ENCODE measurements at regions not wholly inside any gene's neighbourhood (a gene's known extent, or its start where the extent isn't known, plus 50 kb on each side); places are given as distances from the start of the nearest gene placed in this dataset.

GRCh38 chr3:59163953-59164352 lies 114.1 kb upstream of the CFAP20DC start:
- Histone ChIP-seq H3K27ac (ENCODE audit: insufficient read depth, low read length, poor library complexity, severe bottlenecking) (no peak overlapping the region), H3K4me3 (ENCODE audit: insufficient read depth, low read depth, low read length, poor library complexity, severe bottlenecking) (no peak overlapping the region), H3K36me3 (ENCODE audit: control insufficient read depth, insufficient read depth, low read length) (no peaks in the 10 kb centered on the region), H3K9me3 (ENCODE audit: control insufficient read depth, low read length) (no peaks in the 10 kb centered on the region), H3K27me3 (replicated peaks; ENCODE audit: control insufficient read depth, insufficient read depth, low read length, poor library complexity, severe bottlenecking) (no peaks in the 10 kb centered on the region), H3K4me1 (ENCODE audit: control insufficient read depth, insufficient read depth, low read length, poor library complexity, severe bottlenecking) (no peaks in the 10 kb centered on the region)
- DNase-seq, result no peak

GRCh38 chr3:59161048-59161447 lies 111.2 kb upstream of the CFAP20DC start:
- Histone ChIP-seq H3K36me3 (ENCODE audit: control insufficient read depth, insufficient read depth, low read length) (no peaks in the 10 kb centered on the region), H3K4me3 (ENCODE audit: insufficient read depth, low read depth, low read length, poor library complexity, severe bottlenecking) (no peak overlapping the region), H3K27ac (ENCODE audit: insufficient read depth, low read length, poor library complexity, severe bottlenecking) (no peak overlapping the region), H3K27me3 (replicated peaks; ENCODE audit: control insufficient read depth, insufficient read depth, low read length, poor library complexity, severe bottlenecking) (no peaks in the 10 kb centered on the region), H3K9me3 (ENCODE audit: control insufficient read depth, low read length) (no peaks in the 10 kb centered on the region), H3K4me1 (ENCODE audit: control insufficient read depth, insufficient read depth, low read length, poor library complexity, severe bottlenecking) (no peaks in the 10 kb centered on the region)
- no peak for DNase-seq

GRCh38 chr3:59160133-59160746 lies 110.4 kb upstream of the CFAP20DC start:
- H3K9me3 ChIP-seq (ENCODE audit: control insufficient read depth, low read length), result no peaks in the 10 kb centered on the region
- H3K36me3 ChIP-seq (ENCODE audit: control insufficient read depth, insufficient read depth, low read length), result no peaks in the 10 kb centered on the region
- DNase-seq, result no peak
- no peaks in the 10 kb centered on the region for H3K4me1 ChIP-seq (ENCODE audit: control insufficient read depth, insufficient read depth, low read length, poor library complexity, severe bottlenecking)
- no peak overlapping the region for H3K27ac ChIP-seq (ENCODE audit: insufficient read depth, low read length, poor library complexity, severe bottlenecking)
- H3K4me3 ChIP-seq (ENCODE audit: insufficient read depth, low read depth, low read length, poor library complexity, severe bottlenecking), result no peak overlapping the region
- H3K27me3 ChIP-seq (replicated peaks; ENCODE audit: control insufficient read depth, insufficient read depth, low read length, poor library complexity, severe bottlenecking), result no peaks in the 10 kb centered on the region

DNA sequence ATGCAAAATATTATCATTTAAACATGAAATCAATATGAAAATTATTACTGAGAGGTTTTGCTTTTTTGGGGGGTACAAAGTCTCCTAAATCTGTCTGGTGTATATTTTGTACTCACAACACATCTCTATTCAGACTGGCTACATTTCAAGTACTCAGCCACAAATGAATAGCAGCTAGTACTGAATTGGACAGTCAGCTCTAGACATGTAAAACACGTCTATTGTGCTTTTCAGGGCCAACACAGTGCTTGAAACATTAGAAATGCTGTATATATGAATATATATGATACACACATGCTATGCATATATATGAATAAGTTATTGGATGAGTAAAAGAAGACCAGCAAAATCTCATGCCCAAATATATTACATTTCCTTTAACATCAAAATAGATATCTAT lies 103.8 kb upstream of the CFAP20DC start:
- Histone ChIP-seq H3K9me3 (ENCODE audit: control insufficient read depth, low read length) (no peaks in the 10 kb centered on the region), H3K27ac (ENCODE audit: insufficient read depth, low read length, poor library complexity, severe bottlenecking) (no peak overlapping the region), H3K4me1 (ENCODE audit: control insufficient read depth, insufficient read depth, low read length, poor library complexity, severe bottlenecking) (no peaks in the 10 kb centered on the region), H3K36me3 (ENCODE audit: control insufficient read depth, insufficient read depth, low read length) (no peaks in the 10 kb centered on the region), H3K4me3 (ENCODE audit: insufficient read depth, low read depth, low read length, poor library complexity, severe bottlenecking) (no peak overlapping the region), H3K27me3 (replicated peaks; ENCODE audit: control insufficient read depth, insufficient read depth, low read length, poor library complexity, severe bottlenecking) (peaks cover 3% of the 10 kb centered on the region)
- no peak for DNase-seq

DNA sequence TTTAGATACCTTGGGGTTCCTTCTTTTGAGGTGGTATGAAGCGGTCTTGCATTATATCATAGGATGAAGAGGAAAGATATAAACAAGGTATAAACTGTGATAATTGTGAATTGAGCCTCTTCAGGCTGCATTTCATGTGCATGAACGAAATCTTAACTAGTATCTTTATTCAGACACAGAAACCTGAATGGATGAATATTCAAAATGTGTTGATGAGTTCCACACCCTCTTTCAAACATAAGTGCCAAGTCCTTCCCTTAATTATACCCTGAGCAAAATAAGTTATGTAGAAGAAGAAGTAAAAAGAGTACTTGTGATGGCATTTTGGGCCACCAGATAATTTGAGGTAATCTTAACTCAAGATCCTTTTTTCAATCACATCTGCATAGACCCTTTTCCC lies 103.1 kb upstream of the CFAP20DC start:
- no peak overlapping the region for H3K27ac ChIP-seq (ENCODE audit: insufficient read depth, low read length, poor library complexity, severe bottlenecking)
- H3K36me3 ChIP-seq (ENCODE audit: control insufficient read depth, insufficient read depth, low read length), result no peaks in the 10 kb centered on the region
- no peaks in the 10 kb centered on the region for H3K4me1 ChIP-seq (ENCODE audit: control insufficient read depth, insufficient read depth, low read length, poor library complexity, severe bottlenecking)
- no peak for DNase-seq
- H3K4me3 ChIP-seq (ENCODE audit: insufficient read depth, low read depth, low read length, poor library complexity, severe bottlenecking), result no peak overlapping the region
- H3K9me3 ChIP-seq (ENCODE audit: control insufficient read depth, low read length), result no peaks in the 10 kb centered on the region
- peaks cover 3% of the 10 kb centered on the region for H3K27me3 ChIP-seq (replicated peaks; ENCODE audit: control insufficient read depth, insufficient read depth, low read length, poor library complexity, severe bottlenecking)

GRCh38 chr3:59150039-59150438 lies 100.2 kb upstream of the CFAP20DC start:
- H3K27ac ChIP-seq (ENCODE audit: insufficient read depth, low read length, poor library complexity, severe bottlenecking), result no peak overlapping the region
- H3K4me1 ChIP-seq (ENCODE audit: control insufficient read depth, insufficient read depth, low read length, poor library complexity, severe bottlenecking), result no peaks in the 10 kb centered on the region
- no peak overlapping the region for H3K4me3 ChIP-seq (ENCODE audit: insufficient read depth, low read depth, low read length, poor library complexity, severe bottlenecking)
- H3K27me3 ChIP-seq (replicated peaks; ENCODE audit: control insufficient read depth, insufficient read depth, low read length, poor library complexity, severe bottlenecking), result peaks cover 3% of the 10 kb centered on the region
- H3K9me3 ChIP-seq (ENCODE audit: control insufficient read depth, low read length), result no peaks in the 10 kb centered on the region
- no peaks in the 10 kb centered on the region for H3K36me3 ChIP-seq (ENCODE audit: control insufficient read depth, insufficient read depth, low read length)
- no peak for DNase-seq

DNA sequence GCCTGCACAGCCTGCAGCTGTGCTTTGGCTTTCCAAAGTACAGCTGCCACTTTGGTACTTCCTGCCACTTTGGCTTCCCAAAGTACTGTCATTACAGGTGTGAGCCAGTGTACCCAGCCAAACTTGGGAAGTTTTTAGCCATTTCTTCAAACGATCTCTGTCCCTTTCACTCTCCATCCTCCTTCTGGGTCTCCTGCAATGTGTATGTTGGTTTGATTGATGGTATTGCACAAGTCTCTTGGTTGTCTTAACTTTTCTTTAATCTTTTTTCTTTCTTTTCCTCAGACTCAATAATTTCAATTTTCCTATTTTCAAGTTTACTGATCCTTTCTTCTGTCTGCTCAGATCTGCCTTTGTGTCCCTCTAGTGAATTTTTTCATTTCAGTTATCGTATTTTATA lies 99.3 kb upstream of the CFAP20DC start:
- Histone ChIP-seq H3K27ac (ENCODE audit: insufficient read depth, low read length, poor library complexity, severe bottlenecking) (no peak overlapping the region), H3K4me3 (ENCODE audit: insufficient read depth, low read depth, low read length, poor library complexity, severe bottlenecking) (no peak overlapping the region), H3K27me3 (replicated peaks; ENCODE audit: control insufficient read depth, insufficient read depth, low read length, poor library complexity, severe bottlenecking) (no peaks in the 10 kb centered on the region), H3K9me3 (ENCODE audit: control insufficient read depth, low read length) (no peaks in the 10 kb centered on the region), H3K36me3 (ENCODE audit: control insufficient read depth, insufficient read depth, low read length) (no peaks in the 10 kb centered on the region), H3K4me1 (ENCODE audit: control insufficient read depth, insufficient read depth, low read length, poor library complexity, severe bottlenecking) (no peaks in the 10 kb centered on the region)
- no peak for DNase-seq

GRCh38 chr3:59143447-59143846 lies 93.6 kb upstream of the CFAP20DC start:
- no peak for DNase-seq
- H3K27ac ChIP-seq (ENCODE audit: insufficient read depth, low read length, poor library complexity, severe bottlenecking), result no peak overlapping the region
- no peak overlapping the region for H3K4me3 ChIP-seq (ENCODE audit: insufficient read depth, low read depth, low read length, poor library complexity, severe bottlenecking)
- no peaks in the 10 kb centered on the region for H3K27me3 ChIP-seq (replicated peaks; ENCODE audit: control insufficient read depth, insufficient read depth, low read length, poor library complexity, severe bottlenecking)
- H3K9me3 ChIP-seq (ENCODE audit: control insufficient read depth, low read length), result no peaks in the 10 kb centered on the region
- no peaks in the 10 kb centered on the region for H3K36me3 ChIP-seq (ENCODE audit: control insufficient read depth, insufficient read depth, low read length)
- H3K4me1 ChIP-seq (ENCODE audit: control insufficient read depth, insufficient read depth, low read length, poor library complexity, severe bottlenecking), result no peaks in the 10 kb centered on the region

DNA sequence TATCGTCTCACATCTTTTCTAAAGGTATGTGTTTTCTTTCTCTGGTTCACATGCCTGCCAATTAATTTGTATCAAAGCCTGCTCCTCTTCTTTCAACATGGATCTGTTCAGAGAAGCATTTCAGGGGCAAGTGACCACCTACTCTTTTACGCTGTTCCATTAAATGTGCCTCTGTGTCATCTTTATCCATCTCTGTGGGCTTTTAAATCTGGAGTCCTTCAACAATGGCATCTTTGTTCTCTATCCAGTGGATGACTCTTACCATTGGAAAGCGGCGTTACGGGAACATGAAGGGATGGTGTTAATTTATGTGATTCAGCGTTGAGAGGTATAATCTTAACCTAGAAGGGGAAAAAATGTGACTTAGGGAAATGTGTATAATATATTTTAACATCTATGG lies 92.7 kb upstream of the CFAP20DC start:
- Histone ChIP-seq H3K27ac (ENCODE audit: insufficient read depth, low read length, poor library complexity, severe bottlenecking) (no peak overlapping the region), H3K36me3 (ENCODE audit: control insufficient read depth, insufficient read depth, low read length) (no peaks in the 10 kb centered on the region), H3K4me1 (ENCODE audit: control insufficient read depth, insufficient read depth, low read length, poor library complexity, severe bottlenecking) (no peaks in the 10 kb centered on the region), H3K27me3 (replicated peaks; ENCODE audit: control insufficient read depth, insufficient read depth, low read length, poor library complexity, severe bottlenecking) (no peaks in the 10 kb centered on the region), H3K4me3 (ENCODE audit: insufficient read depth, low read depth, low read length, poor library complexity, severe bottlenecking) (no peak overlapping the region), H3K9me3 (ENCODE audit: control insufficient read depth, low read length) (no peaks in the 10 kb centered on the region)
- no peak for DNase-seq

DNA sequence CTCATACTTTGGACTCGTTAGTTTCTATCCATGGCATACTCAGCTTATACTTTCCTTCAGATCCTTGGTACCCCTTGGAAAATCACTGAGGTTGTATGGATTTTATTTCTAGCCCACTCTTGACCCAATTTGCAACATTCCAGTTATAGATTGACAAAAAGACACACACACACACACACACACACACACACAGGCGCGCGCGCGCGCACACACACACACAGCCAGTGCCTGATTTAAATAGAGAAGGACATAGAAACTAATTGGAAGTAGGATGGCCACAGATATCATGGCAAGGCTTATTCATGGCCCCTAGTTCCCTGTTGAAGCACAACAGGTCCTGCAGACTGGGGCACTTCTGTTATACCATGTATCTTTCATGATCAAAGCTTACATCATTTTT lies 89.1 kb upstream of the CFAP20DC start:
- H3K9me3 ChIP-seq (ENCODE audit: control insufficient read depth, low read length), result no peaks in the 10 kb centered on the region
- DNase-seq, result no peak
- H3K27ac ChIP-seq (ENCODE audit: insufficient read depth, low read length, poor library complexity, severe bottlenecking), result no peak overlapping the region
- H3K4me1 ChIP-seq (ENCODE audit: control insufficient read depth, insufficient read depth, low read length, poor library complexity, severe bottlenecking), result no peaks in the 10 kb centered on the region
- H3K4me3 ChIP-seq (ENCODE audit: insufficient read depth, low read depth, low read length, poor library complexity, severe bottlenecking), result no peak overlapping the region
- no peaks in the 10 kb centered on the region for H3K27me3 ChIP-seq (replicated peaks; ENCODE audit: control insufficient read depth, insufficient read depth, low read length, poor library complexity, severe bottlenecking)
- no peaks in the 10 kb centered on the region for H3K36me3 ChIP-seq (ENCODE audit: control insufficient read depth, insufficient read depth, low read length)
